Vagina (tissue), 2 donors: ENCODE measurements at regions not wholly inside any gene's neighbourhood (a gene's known extent, or its start where the extent isn't known, plus 50 kb on each side); places are given as distances from the start of the nearest gene placed in this dataset.

Source experiments
- DNase-seq, 2 donors: peaks; one replicate each; pipeline ENCODE4 v3.0.0-alpha.2; 2017; ENCODE audit errors: extremely low spot score in 2 of 2
- H3K27ac ChIP-seq: fragments of 200-600 bp; sonication (generic); one replicate; pipeline ENCODE4 v1.5.1; 2019
- H3K27me3 ChIP-seq: fragments of 200-600 bp; sonication (generic); one replicate; pipeline ENCODE4 v1.5.1; 2019
- H3K36me3 ChIP-seq, 2 donors: fragments of 200-600 bp; sonication (generic); one replicate each; pipeline ENCODE4 v1.5.1; 2017 to 2019
- H3K4me1 ChIP-seq: fragments of 200-600 bp; sonication (generic); one replicate; pipeline ENCODE4 v1.5.1; 2019
- H3K4me3 ChIP-seq, 2 donors: fragments of 200-600 bp; sonication (generic); 1 replicate in 1 of 2; 2 replicates in 1 of 2; pipeline ENCODE4 v1.5.1; 2016 to 2019
- H3K9me3 ChIP-seq: fragments of 200-600 bp; sonication (generic); one replicate; pipeline ENCODE4 v1.5.1; 2019
- CTCF ChIP-seq, 3 experiments: fragments of 450-650 bp in 2 of 3; fragments of 200-600 bp in 1 of 3; sonication (generic) in 1 of 3; IDR thresholded peaks; one replicate each; pipeline ENCODE4 v1.5.1; 2017 to 2019; ENCODE audit warnings: antibody characterized with exemption in 3 of 3, mild to moderate bottlenecking in 2 of 3, moderate library complexity in 2 of 3
- POLR2A ChIP-seq, 2 donors: fragments of 450-650 bp; IDR thresholded peaks; one replicate each; pipeline ENCODE4 v1.6.1; 2017; ENCODE audit warnings: antibody characterized with exemption in 2 of 2, mild to moderate bottlenecking in 2 of 2, moderate library complexity in 2 of 2
- POLR2AphosphoS5 ChIP-seq, 2 donors: sonication (generic); formaldehyde crosslinking; IDR thresholded peaks; one replicate each; pipeline ENCODE4 v1.9.0; 2017; ENCODE audit warnings: antibody characterized with exemption in 2 of 2, mild to moderate bottlenecking in 2 of 2, low read depth in 1 of 2; ENCODE audit not compliant: insufficient read depth in 1 of 2
- intact Hi-C: fragments of 100-400 bp; cut with DNase I; formaldehyde crosslinking; loops from one replicate; pipeline ENCODE4 v1.15.1; 2023

- Histone ChIP-seq H3K4me3 (no peak overlapping the region), H3K9me3 (no peaks in the 10 kb centered on the region), H3K27me3 (no peaks in the 10 kb centered on the region), H3K27ac (no peak overlapping the region), H3K4me1 (no peaks in the 10 kb centered on the region), H3K36me3 (no peaks in the 10 kb centered on the region)
- intact Hi-C loops, result no loop called here
- DNase-seq, result no peak
- TF ChIP-seq POLR2A (IDR thresholded peaks at IDR 0.05) (no peak), CTCF (IDR thresholded peaks at IDR 0.05) (no peak), POLR2AphosphoS5 (IDR thresholded peaks at IDR 0.05; ENCODE audit: insufficient read depth in 1 of 2, low read depth in 1 of 2) (no peak)
Observed at GRCh38 chr18:25661831-25662230, 309.9 kb upstream of the ZNF521 start.

GRCh38 chr18:25659541-25659940, 307.6 kb upstream of the ZNF521 start:
- no peaks in the 10 kb centered on the region for H3K27me3 ChIP-seq
- H3K9me3 ChIP-seq, result no peaks in the 10 kb centered on the region
- no peaks in the 10 kb centered on the region for H3K36me3 ChIP-seq
- no peak for DNase-seq
- H3K4me1 ChIP-seq, result no peaks in the 10 kb centered on the region
- no peak overlapping the region for H3K4me3 ChIP-seq
- TF ChIP-seq POLR2AphosphoS5 (IDR thresholded peaks at IDR 0.05; ENCODE audit: insufficient read depth in 1 of 2, low read depth in 1 of 2) (no peak), CTCF (IDR thresholded peaks at IDR 0.05) (no peak), POLR2A (IDR thresholded peaks at IDR 0.05) (no peak)
- H3K27ac ChIP-seq, result no peak overlapping the region
- intact Hi-C loops, result no loop called here

GRCh38 chr18:25658476-25658875, 306.5 kb upstream of the ZNF521 start:
- Histone ChIP-seq H3K4me3 (no peak overlapping the region), H3K27ac (no peak overlapping the region), H3K36me3 (no peaks in the 10 kb centered on the region), H3K4me1 (no peaks in the 10 kb centered on the region), H3K27me3 (no peaks in the 10 kb centered on the region), H3K9me3 (no peaks in the 10 kb centered on the region)
- DNase-seq, result no peak
- no peak for TF ChIP-seq CTCF (IDR thresholded peaks at IDR 0.05)
- no peak for TF ChIP-seq POLR2A (IDR thresholded peaks at IDR 0.05)
- TF ChIP-seq POLR2AphosphoS5 (IDR thresholded peaks at IDR 0.05; ENCODE audit: insufficient read depth in 1 of 2, low read depth in 1 of 2), result no peak
- intact Hi-C loops, result no loop called here

GRCh38 chr18:25651553-25651952, 299.6 kb upstream of the ZNF521 start:
- no peak for TF ChIP-seq CTCF (IDR thresholded peaks at IDR 0.05)
- H3K27ac ChIP-seq, result no peak overlapping the region
- no peak overlapping the region for H3K4me3 ChIP-seq
- no peaks in the 10 kb centered on the region for H3K4me1 ChIP-seq
- intact Hi-C loops, result no loop called here
- DNase-seq, result no peak
- H3K27me3 ChIP-seq, result no peaks in the 10 kb centered on the region
- H3K9me3 ChIP-seq, result no peaks in the 10 kb centered on the region
- no peaks in the 10 kb centered on the region for H3K36me3 ChIP-seq

- no peak overlapping the region for H3K27ac ChIP-seq
- H3K4me3 ChIP-seq, result no peak overlapping the region
- no peak for TF ChIP-seq POLR2A (IDR thresholded peaks at IDR 0.05)
- TF ChIP-seq CTCF (IDR thresholded peaks at IDR 0.05), result no peak
- TF ChIP-seq POLR2AphosphoS5 (IDR thresholded peaks at IDR 0.05; ENCODE audit: insufficient read depth in 1 of 2, low read depth in 1 of 2), result no peak
- intact Hi-C loops, result no loop called here
- no peaks in the 10 kb centered on the region for H3K4me1 ChIP-seq
- no peaks in the 10 kb centered on the region for H3K36me3 ChIP-seq
- H3K27me3 ChIP-seq, result no peaks in the 10 kb centered on the region
- DNase-seq, result no peak
- H3K9me3 ChIP-seq, result no peaks in the 10 kb centered on the region
Observed at GRCh38 chr18:25650201-25650941, 298.4 kb upstream of the ZNF521 start.
